ENCODE measurements at regions not wholly inside any gene's neighbourhood (a gene's known extent, or its start where the extent isn't known, plus 50 kb on each side); places are given as distances from the start of the nearest gene placed in this dataset.

- TF ChIP-seq CTCF (IDR thresholded peaks at IDR 0.05 in 8 of 11, conservative IDR thresholded peaks at IDR 0.05 in 3 of 11) (no peak), POLR2A (IDR thresholded peaks at IDR 0.05) (no peak), POLR2AphosphoS5 (IDR thresholded peaks at IDR 0.05) (no peak)
Measured at GRCh38 chr10:46169736-46170135, 117.1 kb upstream of the ANTXRL start.

All from spleen (tissue), 7 donors.